ENCODE measurements at regions not wholly inside any gene's neighbourhood (a gene's known extent, or its start where the extent isn't known, plus 50 kb on each side); places are given as distances from the start of the nearest gene placed in this dataset.

DNA sequence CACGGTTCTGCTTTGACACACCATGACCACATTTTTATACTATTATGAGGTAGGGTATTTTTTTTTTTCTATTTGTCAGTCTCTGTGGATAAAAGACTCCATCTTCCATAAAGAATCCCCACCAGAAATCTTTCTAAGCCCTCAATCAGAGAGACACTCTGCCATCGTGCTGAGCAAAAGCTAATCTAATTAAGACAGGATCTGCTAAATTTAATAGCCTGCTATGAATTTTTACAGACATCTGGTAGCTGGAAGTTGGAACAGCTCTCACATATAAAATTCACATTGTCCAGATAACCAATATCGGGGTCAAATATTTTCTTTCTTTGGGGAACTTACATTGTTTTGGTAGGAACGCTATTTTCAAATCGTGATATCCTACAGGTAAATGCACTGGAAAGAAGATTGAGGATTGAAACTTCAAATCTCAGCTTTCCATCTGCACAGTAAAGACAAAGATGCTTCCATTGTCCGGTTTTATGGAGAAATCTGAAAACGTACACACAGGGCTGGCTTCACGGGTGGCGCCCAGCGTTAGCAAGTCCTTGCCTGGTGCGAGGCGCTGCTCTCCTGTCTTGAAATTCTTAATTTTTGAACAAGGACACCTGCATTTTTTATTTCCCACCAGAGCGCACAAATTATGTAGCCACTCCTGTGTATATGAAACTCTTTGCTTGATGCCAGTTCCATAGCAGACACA, 573.8 kb upstream of the NOX3 start:
- TF ChIP-seq POLR2A (IDR thresholded peaks at IDR 0.05; ENCODE audit: low read length) (no peak), GATA1 (IDR thresholded peaks at IDR 0.05; ENCODE audit: low read depth, low read length) (no peak)
